ENCODE measurements at regions not wholly inside any gene's neighbourhood (a gene's known extent, or its start where the extent isn't known, plus 50 kb on each side); places are given as distances from the start of the nearest gene placed in this dataset.

DNA sequence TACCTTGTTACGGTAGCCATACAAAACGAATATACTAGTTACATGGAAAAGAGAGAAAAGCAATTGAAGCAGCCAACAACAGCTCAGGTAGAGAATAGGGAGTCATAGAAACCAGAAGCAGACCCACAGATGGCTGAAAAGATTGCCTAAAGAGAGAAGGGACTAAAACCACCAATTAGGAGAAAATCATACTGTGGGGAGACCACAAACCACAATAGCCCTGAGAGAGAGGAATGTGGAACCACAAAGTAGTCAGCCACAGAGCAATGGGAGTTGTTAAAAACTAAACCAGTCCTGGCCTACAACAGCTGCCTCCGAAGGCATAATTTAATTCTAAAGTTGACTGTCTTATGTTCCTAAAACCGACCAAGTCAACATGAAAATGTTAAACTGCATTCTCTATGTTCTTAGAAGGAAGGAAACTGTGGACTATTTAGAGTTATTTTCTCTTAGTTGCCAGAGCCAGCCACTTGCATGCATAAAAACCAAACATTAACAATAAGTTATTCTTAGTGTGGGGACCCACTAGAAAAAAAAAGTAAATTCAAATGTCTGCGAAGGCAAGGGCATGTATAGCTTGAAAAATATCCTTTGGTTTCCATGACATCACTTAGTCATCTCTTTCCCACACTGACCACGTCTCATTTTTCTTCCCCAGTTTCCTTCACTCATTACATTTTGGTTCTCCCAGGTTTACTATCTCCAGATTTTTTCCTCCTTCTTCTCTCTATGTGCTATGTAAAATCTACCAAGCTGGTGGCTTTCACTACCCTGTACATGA lies 398.1 kb downstream of the NOVA1 start:
- Histone ChIP-seq H3K4me3 (ENCODE audit: low read length) (no peak overlapping the region), H3K27me3 (ENCODE audit: low read length) (peaks cover 17% of the 10 kb centered on the region; the same call in 1 of the 2 replicates), H3F3A (ENCODE audit: low read length, unreplicated experiment) (no peaks in the 10 kb centered on the region), H2AFZ (ENCODE audit: low read length) (no peak overlapping the region), H4K20me1 (ENCODE audit: low read length) (no peaks in the 10 kb centered on the region), H3K9ac (ENCODE audit: low read length) (peak overlapping the region; percentile 23; the same call in 1 of the 2 replicates), H3K27ac (ENCODE audit: low read length) (peak overlapping the region; percentile 42; the same call in 1 of the 2 replicates), H3K79me2 (ENCODE audit: low read length) (no peaks in the 10 kb centered on the region), H3K4me1 (ENCODE audit: insufficient read depth, low read length) (peaks cover 11% of the 10 kb centered on the region), H3K9me2 (replicated peaks; ENCODE audit: low read length) (no peaks in the 10 kb centered on the region), H3K4me2 (ENCODE audit: low read length) (peak overlapping the region; percentile 47), H3K36me3 (ENCODE audit: low read depth, low read length) (no peaks in the 10 kb centered on the region), H3K9me3 (ENCODE audit: low read length) (no peaks in the 10 kb centered on the region)
- DNase-seq, result peak; percentile 46
- ChIA-PET CTCF (no interaction called here), POLR2A (ENCODE audit: unreplicated experiment) (no interaction called here)
- no TSS peak for BruUV-seq (replicated peaks)
- TF ChIP-seq EZH2phosphoT487 (IDR thresholded peaks at IDR 0.05; ENCODE audit: borderline replicate concordance, low read length) (no peak), CTCF (conservative IDR thresholded peaks at IDR 0.05; ENCODE audit: low read depth, low read length) (no peak), EZH2 (IDR thresholded peaks at IDR 0.05; ENCODE audit: low read length, unreplicated experiment) (no peak)
- ATAC-seq, result no peak; the same call in 1 of the 2 replicates
- intact Hi-C loops (cut with micrococcal nuclease), result no loop called here

DNA sequence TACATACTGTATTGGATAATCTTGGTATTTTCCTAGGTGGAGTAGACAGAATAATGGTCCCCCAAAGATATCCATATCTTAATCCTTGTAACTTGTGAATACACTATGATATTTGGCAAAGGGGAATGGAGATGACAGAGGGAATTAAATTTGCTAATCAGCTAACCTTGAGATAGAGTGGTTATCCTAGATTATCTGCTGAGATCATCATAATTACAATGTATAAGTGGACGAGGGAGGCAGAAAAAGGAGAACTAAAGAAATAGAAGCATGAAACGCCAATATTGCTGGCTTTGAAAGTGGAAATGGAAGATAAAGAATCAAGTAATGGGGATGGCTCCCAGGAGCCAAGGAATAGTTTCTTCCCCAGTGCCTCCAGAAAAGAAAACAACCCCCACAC lies 398.7 kb downstream of the NOVA1 start:
- H3K36me3 ChIP-seq (ENCODE audit: low read depth, low read length), result no peaks in the 10 kb centered on the region
- TF ChIP-seq CTCF (conservative IDR thresholded peaks at IDR 0.05; ENCODE audit: low read depth, low read length), result no peak
- TF ChIP-seq EZH2phosphoT487 (IDR thresholded peaks at IDR 0.05; ENCODE audit: borderline replicate concordance, low read length), result no peak
- no peak for TF ChIP-seq EZH2 (IDR thresholded peaks at IDR 0.05; ENCODE audit: low read length, unreplicated experiment)
- H3K9me3 ChIP-seq (ENCODE audit: low read length), result no peaks in the 10 kb centered on the region
- no TSS peak for BruUV-seq (replicated peaks)
- ATAC-seq, result no peak
- DNase-seq, result no peak
- ChIA-PET POLR2A (ENCODE audit: unreplicated experiment) (no interaction called here), CTCF (no interaction called here)
- H3K9ac ChIP-seq (ENCODE audit: low read length), result no peak overlapping the region
- no peaks in the 10 kb centered on the region for H3K9me2 ChIP-seq (replicated peaks; ENCODE audit: low read length)
- peaks cover 13% of the 10 kb centered on the region; the same call in 1 of the 2 replicates for H3K27me3 ChIP-seq (ENCODE audit: low read length)
- no peak overlapping the region for H3K27ac ChIP-seq (ENCODE audit: low read length)
- no peaks in the 10 kb centered on the region for H4K20me1 ChIP-seq (ENCODE audit: low read length)
- H3K4me1 ChIP-seq (ENCODE audit: insufficient read depth, low read length), result peaks cover 11% of the 10 kb centered on the region
- no peak overlapping the region for H2AFZ ChIP-seq (ENCODE audit: low read length)
- H3K4me2 ChIP-seq (ENCODE audit: low read length), result no peak overlapping the region
- intact Hi-C loops (cut with micrococcal nuclease), result no loop called here
- no peaks in the 10 kb centered on the region for H3F3A ChIP-seq (ENCODE audit: low read length, unreplicated experiment)
- no peak overlapping the region for H3K4me3 ChIP-seq (ENCODE audit: low read length)
- no peaks in the 10 kb centered on the region for H3K79me2 ChIP-seq (ENCODE audit: low read length)

DNA sequence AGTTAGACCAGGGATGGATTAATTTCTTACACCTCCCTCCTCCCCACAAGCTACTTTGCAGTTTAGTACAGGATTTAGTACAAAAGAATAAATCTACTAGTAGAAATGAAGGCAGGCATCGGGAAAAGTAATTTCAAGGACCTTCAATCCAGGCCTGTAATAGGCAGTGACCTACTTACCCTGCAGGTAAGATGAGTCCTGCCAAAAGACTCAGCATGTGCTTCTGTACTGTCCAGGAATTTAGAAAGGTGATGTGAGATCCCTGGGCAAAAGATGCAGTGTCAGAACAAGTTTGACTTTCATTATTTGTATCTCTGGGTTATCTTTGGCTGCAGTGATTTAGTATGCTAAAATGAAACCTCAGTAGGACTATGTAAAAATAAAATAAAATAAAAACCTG lies 403.0 kb downstream of the NOVA1 start:
- Histone ChIP-seq H3K4me2 (ENCODE audit: low read length) (no peak overlapping the region), H3K36me3 (ENCODE audit: low read depth, low read length) (no peaks in the 10 kb centered on the region), H3K27me3 (ENCODE audit: low read length) (peaks cover 16% of the 10 kb centered on the region; the same call in 1 of the 2 replicates), H4K20me1 (ENCODE audit: low read length) (no peaks in the 10 kb centered on the region), H3K79me2 (ENCODE audit: low read length) (no peaks in the 10 kb centered on the region), H3K27ac (ENCODE audit: low read length) (no peak overlapping the region), H3F3A (ENCODE audit: low read length, unreplicated experiment) (no peaks in the 10 kb centered on the region), H2AFZ (ENCODE audit: low read length) (no peak overlapping the region), H3K9me2 (replicated peaks; ENCODE audit: low read length) (no peaks in the 10 kb centered on the region), H3K4me3 (ENCODE audit: low read length) (no peak overlapping the region), H3K4me1 (ENCODE audit: insufficient read depth, low read length) (0 out of 2 replicates have a peak, but pooled peaks cover 6% of the 10 kb centered on the region), H3K9ac (ENCODE audit: low read length) (no peak overlapping the region), H3K9me3 (ENCODE audit: low read length) (no peaks in the 10 kb centered on the region)
- CTCF ChIA-PET, result no interaction called here
- DNase-seq, result no peak
- POLR2A ChIA-PET (ENCODE audit: unreplicated experiment), result no interaction called here
- BruUV-seq (replicated peaks), result no TSS peak
- no peak for TF ChIP-seq EZH2phosphoT487 (IDR thresholded peaks at IDR 0.05; ENCODE audit: borderline replicate concordance, low read length)
- TF ChIP-seq EZH2 (IDR thresholded peaks at IDR 0.05; ENCODE audit: low read length, unreplicated experiment), result no peak
- no peak for TF ChIP-seq CTCF (conservative IDR thresholded peaks at IDR 0.05; ENCODE audit: low read depth, low read length)
- ATAC-seq, result no peak
- intact Hi-C loops (cut with micrococcal nuclease), result no loop called here
